ENCODE measurements at regions not wholly inside any gene's neighbourhood (a gene's known extent, or its start where the extent isn't known, plus 50 kb on each side); places are given as distances from the start of the nearest gene placed in this dataset.

DNA sequence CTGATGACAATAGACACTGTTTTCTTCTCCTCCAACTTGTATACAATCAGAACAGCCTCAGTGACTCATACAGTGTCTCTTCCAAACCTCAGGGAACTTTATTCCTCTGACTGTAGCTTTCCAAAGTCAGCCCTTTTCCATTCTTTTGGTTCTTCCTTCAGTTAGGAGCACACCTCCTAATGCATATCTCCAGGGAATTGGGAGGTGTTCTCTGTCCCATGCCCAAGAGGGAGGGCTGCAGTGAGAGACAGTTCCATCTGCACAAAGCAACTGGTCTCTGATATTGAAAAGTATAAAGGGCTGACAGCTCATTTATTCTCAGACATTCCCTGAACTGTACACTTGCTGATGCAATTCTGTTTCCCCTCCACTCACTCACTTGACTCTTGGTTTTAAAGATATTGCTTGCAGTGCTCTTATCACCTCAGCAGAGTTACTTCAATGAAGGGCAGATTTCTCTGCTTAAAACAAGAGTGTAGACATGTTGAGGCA lies 337.8 kb upstream of the TBC1D5 start:
- Histone ChIP-seq H3K4me3 (ENCODE audit: low read depth, low read length) (no peak overlapping the region), H3K27me3 (ENCODE audit: control insufficient read depth, insufficient read depth, low read length) (no peaks in the 10 kb centered on the region), H3K36me3 (ENCODE audit: control insufficient read depth, insufficient read depth, low read length) (no peaks in the 10 kb centered on the region)
- DNase-seq (ENCODE audit: low read depth), result no peak
- ChIA-PET CTCF (no interaction called here), POLR2A (interaction anchor here (0.7 kb wide), 1 partner anchor 53 kb away, joined by 3 read pairs; no protein-coding TSS in a partner anchor)
- TF ChIP-seq, protein P1, sequence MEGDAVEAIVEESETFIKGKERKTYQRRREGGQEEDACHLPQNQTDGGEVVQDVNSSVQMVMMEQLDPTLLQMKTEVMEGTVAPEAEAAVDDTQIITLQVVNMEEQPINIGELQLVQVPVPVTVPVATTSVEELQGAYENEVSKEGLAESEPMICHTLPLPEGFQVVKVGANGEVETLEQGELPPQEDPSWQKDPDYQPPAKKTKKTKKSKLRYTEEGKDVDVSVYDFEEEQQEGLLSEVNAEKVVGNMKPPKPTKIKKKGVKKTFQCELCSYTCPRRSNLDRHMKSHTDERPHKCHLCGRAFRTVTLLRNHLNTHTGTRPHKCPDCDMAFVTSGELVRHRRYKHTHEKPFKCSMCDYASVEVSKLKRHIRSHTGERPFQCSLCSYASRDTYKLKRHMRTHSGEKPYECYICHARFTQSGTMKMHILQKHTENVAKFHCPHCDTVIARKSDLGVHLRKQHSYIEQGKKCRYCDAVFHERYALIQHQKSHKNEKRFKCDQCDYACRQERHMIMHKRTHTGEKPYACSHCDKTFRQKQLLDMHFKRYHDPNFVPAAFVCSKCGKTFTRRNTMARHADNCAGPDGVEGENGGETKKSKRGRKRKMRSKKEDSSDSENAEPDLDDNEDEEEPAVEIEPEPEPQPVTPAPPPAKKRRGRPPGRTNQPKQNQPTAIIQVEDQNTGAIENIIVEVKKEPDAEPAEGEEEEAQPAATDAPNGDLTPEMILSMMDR (IDR thresholded peaks at IDR 0.05; ENCODE audit: insufficient read depth, low read depth, low read length), result no peak

DNA sequence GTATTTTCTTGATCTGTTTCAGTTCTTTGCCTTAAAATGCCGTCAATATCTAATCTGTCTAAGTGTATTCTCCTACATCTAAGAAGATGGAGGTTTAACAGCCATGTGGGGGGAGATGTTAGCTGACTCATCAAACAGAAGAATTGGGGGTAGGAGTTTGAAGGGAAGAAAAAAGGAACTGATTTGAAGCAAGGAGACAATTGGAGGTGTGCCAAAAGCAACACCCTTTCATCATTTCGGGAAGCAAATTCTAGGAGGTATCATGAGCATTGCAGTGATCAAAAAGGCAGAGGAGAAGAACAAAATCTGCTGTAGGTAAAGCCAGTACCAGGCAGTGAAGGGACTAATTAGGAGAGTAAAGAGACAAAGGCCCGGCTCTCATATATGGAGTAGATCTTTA lies 337.3 kb upstream of the TBC1D5 start:
- CTCF ChIA-PET, result no interaction called here
- DNase-seq (ENCODE audit: low read depth), result no peak

DNA sequence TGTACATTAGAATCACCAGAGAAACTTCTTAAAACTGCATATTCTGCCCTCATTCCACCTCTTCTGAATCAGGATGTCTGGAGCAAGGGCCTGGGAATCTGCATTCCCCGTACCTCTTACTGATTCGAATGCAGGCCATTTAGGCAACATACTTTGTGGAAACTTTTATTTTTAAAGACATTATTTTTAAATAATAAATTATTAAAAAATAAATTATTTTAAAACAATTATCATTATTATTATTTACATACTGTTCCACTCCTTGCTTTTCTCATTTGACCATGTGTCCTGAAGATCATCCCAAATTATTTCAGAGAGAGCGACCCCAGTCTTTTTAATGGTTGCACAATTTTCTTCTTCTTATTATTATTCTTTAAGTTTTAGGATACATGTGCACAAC lies 336.6 kb upstream of the TBC1D5 start:
- no peaks in the 10 kb centered on the region for H3K36me3 ChIP-seq (ENCODE audit: control insufficient read depth, insufficient read depth, low read length)
- TF ChIP-seq, protein P1 (IDR thresholded peaks at IDR 0.05; ENCODE audit: insufficient read depth, low read depth, low read length), result no peak
- ChIA-PET CTCF (no interaction called here), POLR2A (no interaction called here)
- H3K4me3 ChIP-seq (ENCODE audit: low read depth, low read length), result no peak overlapping the region
- no peak for DNase-seq (ENCODE audit: low read depth)
- H3K27me3 ChIP-seq (ENCODE audit: control insufficient read depth, insufficient read depth, low read length), result no peaks in the 10 kb centered on the region

More for the DNA sequence above, 337.3 kb upstream of the TBC1D5 start:
- no peaks in the 10 kb centered on the region for H3K27me3 ChIP-seq (ENCODE audit: control insufficient read depth, insufficient read depth, low read length)
- POLR2A ChIA-PET, result no interaction called here
- H3K4me3 ChIP-seq (ENCODE audit: low read depth, low read length), result no peak overlapping the region
- TF ChIP-seq, protein P1 (IDR thresholded peaks at IDR 0.05; ENCODE audit: insufficient read depth, low read depth, low read length), result no peak
- H3K36me3 ChIP-seq (ENCODE audit: control insufficient read depth, insufficient read depth, low read length), result no peaks in the 10 kb centered on the region

DNA sequence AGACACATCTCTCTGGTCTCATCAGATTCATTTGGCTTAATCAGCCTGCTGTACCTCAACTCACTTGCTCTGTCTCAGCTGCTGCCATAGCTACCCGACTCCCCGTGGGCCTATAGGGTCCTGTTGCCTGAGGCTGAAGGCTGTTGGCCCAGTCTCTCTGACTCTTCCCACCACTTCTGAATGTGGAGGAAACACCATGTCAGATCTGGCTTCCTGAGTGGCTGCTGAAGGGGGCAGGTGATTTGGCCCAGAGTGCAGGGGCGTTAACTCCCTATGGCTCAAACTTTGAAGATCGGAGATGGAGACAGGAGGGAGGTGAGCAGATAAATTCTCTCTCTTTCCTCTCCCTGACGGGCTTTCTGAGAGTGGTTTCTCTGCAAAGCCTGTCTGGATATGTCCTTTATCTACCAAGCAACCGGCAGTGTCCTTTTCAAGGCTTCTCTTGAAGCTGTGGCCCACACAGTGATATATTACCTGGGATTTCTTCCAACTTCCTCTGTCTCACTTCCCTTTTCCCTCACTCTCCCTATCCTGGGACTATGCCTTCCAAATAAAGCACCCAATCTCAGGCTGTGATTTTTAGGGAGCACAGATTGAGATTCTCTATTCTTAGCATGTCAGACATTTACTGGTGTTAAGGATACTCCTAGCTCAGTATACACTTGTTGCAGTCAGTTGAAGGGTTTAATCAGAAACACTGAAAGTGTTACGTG lies 334.9 kb upstream of the TBC1D5 start:
- DNase-seq (ENCODE audit: low read depth), result no peak
- POLR2A ChIA-PET, result no interaction called here
- TF ChIP-seq, protein P1 (IDR thresholded peaks at IDR 0.05; ENCODE audit: insufficient read depth, low read depth, low read length), result no peak
- no peaks in the 10 kb centered on the region for H3K27me3 ChIP-seq (ENCODE audit: control insufficient read depth, insufficient read depth, low read length)
- H3K36me3 ChIP-seq (ENCODE audit: control insufficient read depth, insufficient read depth, low read length), result no peaks in the 10 kb centered on the region
- H3K4me3 ChIP-seq (ENCODE audit: low read depth, low read length), result no peak overlapping the region
- CTCF ChIA-PET, result no interaction called here

DNA sequence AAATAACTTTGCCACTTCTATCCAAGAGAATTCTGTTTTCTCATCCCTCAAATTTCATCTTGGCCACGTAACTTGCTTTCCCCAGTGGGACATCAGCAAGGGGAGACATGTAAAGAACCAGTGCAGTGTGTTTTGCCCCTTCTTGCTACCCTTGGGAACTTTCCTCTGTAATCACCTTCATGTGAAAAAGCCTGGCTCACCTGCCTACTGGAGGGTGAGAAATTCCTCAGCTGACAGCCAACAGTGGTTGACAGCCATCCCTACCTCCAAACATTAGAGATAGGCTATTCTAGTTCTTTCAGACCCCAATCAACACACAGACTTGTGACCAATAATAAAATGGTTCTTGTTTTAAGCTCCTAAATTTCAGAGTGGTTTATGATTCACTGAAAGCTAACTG lies 333.9 kb upstream of the TBC1D5 start:
- no peak for DNase-seq (ENCODE audit: low read depth)
- ChIA-PET CTCF (no interaction called here), POLR2A (no interaction called here)
- Histone ChIP-seq H3K4me3 (ENCODE audit: low read depth, low read length) (no peak overlapping the region), H3K36me3 (ENCODE audit: control insufficient read depth, insufficient read depth, low read length) (no peaks in the 10 kb centered on the region), H3K27me3 (ENCODE audit: control insufficient read depth, insufficient read depth, low read length) (no peaks in the 10 kb centered on the region)
- TF ChIP-seq, protein P1 (IDR thresholded peaks at IDR 0.05; ENCODE audit: insufficient read depth, low read depth, low read length), result no peak

Measured in BJ (cell line).